Mesenchymal stem cell (in vitro differentiated cells and primary cell): ENCODE measurements at regions not wholly inside any gene's neighbourhood (a gene's known extent, or its start where the extent isn't known, plus 50 kb on each side); places are given as distances from the start of the nearest gene placed in this dataset.

Source experiments
- DNase-seq: peaks from one replicate; pipeline ENCODE4 v3.0.0-alpha.2; 2013
- H2AFZ ChIP-seq: one replicate; pipeline ENCODE4 v1.6.1; 2013; ENCODE audit warnings: low read depth, mild to moderate bottlenecking, control low read depth, inconsistent platforms, low read length, moderate library complexity
- H2AK5ac ChIP-seq: 2 replicates; pipeline ENCODE4 v1.6.1; 2013; ENCODE audit warnings: low read length, moderate library complexity, mild to moderate bottlenecking, inconsistent platforms; ENCODE audit not compliant: severe bottlenecking
- H2BK120ac ChIP-seq: one replicate; pipeline ENCODE4 v1.6.1; 2013; ENCODE audit warnings: low read depth, mild to moderate bottlenecking, inconsistent platforms, low read length, moderate library complexity
- H2BK12ac ChIP-seq, 2 experiments: one replicate each; pipeline ENCODE4 v1.6.1; 2013; ENCODE audit warnings: inconsistent platforms in 2 of 2, low read length in 2 of 2, mild to moderate bottlenecking in 2 of 2, moderate library complexity in 2 of 2, control low read depth in 1 of 2
- H2BK15ac ChIP-seq: one replicate; pipeline ENCODE4 v1.6.1; 2013; ENCODE audit warnings: mild to moderate bottlenecking, low read depth, inconsistent platforms; ENCODE audit not compliant: poor library complexity, severe bottlenecking
- H2BK5ac ChIP-seq: 2 replicates; pipeline ENCODE4 v1.6.1; 2013; ENCODE audit warnings: low read depth, mild to moderate bottlenecking, low read length, control low read depth, inconsistent platforms; ENCODE audit not compliant: poor library complexity, severe bottlenecking
- H3K14ac ChIP-seq, 2 experiments: one replicate each; pipeline ENCODE4 v1.6.1; 2013; ENCODE audit warnings: inconsistent platforms in 2 of 2, low read length in 2 of 2, control low read depth in 1 of 2, mild to moderate bottlenecking in 1 of 2, moderate library complexity in 1 of 2
- H3K18ac ChIP-seq, 2 experiments: one replicate each; pipeline ENCODE4 v1.6.1; 2013; ENCODE audit warnings: inconsistent platforms in 2 of 2, low read length in 2 of 2, control low read depth in 1 of 2, low read depth in 1 of 2, mild to moderate bottlenecking in 1 of 2
- H3K23ac ChIP-seq, 2 experiments: one replicate each; pipeline ENCODE4 v1.6.1; 2013; ENCODE audit warnings: inconsistent platforms in 2 of 2, low read length in 2 of 2, mild to moderate bottlenecking in 2 of 2, moderate library complexity in 2 of 2, control low read depth in 1 of 2
- H3K27ac ChIP-seq: 2 replicates; pipeline ENCODE4 v1.5.1; 2013; ENCODE audit warnings: mild to moderate bottlenecking, moderate library complexity, low read length, control low read depth, inconsistent platforms; ENCODE audit not compliant: poor library complexity, severe bottlenecking
- H3K27me3 ChIP-seq, 2 experiments: 2 replicates each; pipeline versions ENCODE4 v1.6.1 to v1.7.0; 2013; ENCODE audit warnings: low read length in 2 of 2, mild to moderate bottlenecking in 2 of 2, moderate library complexity in 2 of 2, control low read depth in 1 of 2, inconsistent platforms in 1 of 2; ENCODE audit not compliant: control insufficient read depth in 1 of 2, insufficient read depth in 1 of 2
- H3K36me3 ChIP-seq, 2 experiments: 2 replicates each; pipeline versions ENCODE4 v1.6.1 to v1.7.0; 2013; ENCODE audit warnings: low read length in 2 of 2, control low read depth in 1 of 2, inconsistent platforms in 1 of 2, low read depth in 1 of 2, mild to moderate bottlenecking in 1 of 2; ENCODE audit not compliant: insufficient read depth in 2 of 2, control insufficient read depth in 1 of 2
- H3K4ac ChIP-seq, 2 experiments: one replicate each; pipeline ENCODE4 v1.6.1; 2013; ENCODE audit warnings: inconsistent platforms in 2 of 2, low read length in 2 of 2, mild to moderate bottlenecking in 2 of 2, moderate library complexity in 2 of 2, control low read depth in 1 of 2, low read depth in 1 of 2
- H3K4me1 ChIP-seq: 2 replicates; pipeline ENCODE4 v1.6.1; 2013; ENCODE audit warnings: low read depth, low read length, control low read depth; ENCODE audit not compliant: control insufficient read depth, insufficient read depth
- H3K4me2 ChIP-seq: 2 replicates; pipeline ENCODE4 v1.6.1; 2013; ENCODE audit warnings: low read length, mild to moderate bottlenecking, inconsistent platforms; ENCODE audit not compliant: poor library complexity, severe bottlenecking
- H3K4me3 ChIP-seq, 2 experiments: 2 replicates each; pipeline versions ENCODE4 v1.5.1 to v1.7.0; 2013; ENCODE audit warnings: low read length in 2 of 2, mild to moderate bottlenecking in 2 of 2, control low read depth in 1 of 2, low read depth in 1 of 2; ENCODE audit not compliant: insufficient read depth in 1 of 2
- H3K79me1 ChIP-seq: replicated peaks from 2 replicates; pipeline ENCODE4 v1.6.1; 2013; ENCODE audit warnings: mild to moderate bottlenecking, control low read depth, low read length, inconsistent platforms; ENCODE audit not compliant: poor library complexity, severe bottlenecking
- H3K9ac ChIP-seq: 2 replicates; pipeline ENCODE4 v1.7.0; 2013; ENCODE audit warnings: mild to moderate bottlenecking, low read length, moderate library complexity
- H3K9me3 ChIP-seq: 2 replicates; pipeline ENCODE4 v1.7.0; 2013; ENCODE audit warnings: mild to moderate bottlenecking, low read length; ENCODE audit not compliant: control insufficient read depth
- H4K8ac ChIP-seq: one replicate; pipeline ENCODE4 v1.6.1; 2013; ENCODE audit warnings: inconsistent platforms, mild to moderate bottlenecking, low read length, moderate library complexity
- H4K91ac ChIP-seq: one replicate; pipeline ENCODE4 v1.6.1; 2013; ENCODE audit warnings: mild to moderate bottlenecking, low read length, inconsistent platforms
- WGBS: methylation state at CpG from one replicate; pipeline ENCODE4 v1.1.7; 2013; ENCODE audit warnings: mixed read lengths; 5-methylcytosine and 5-hydroxymethylcytosine counted together

DNA sequence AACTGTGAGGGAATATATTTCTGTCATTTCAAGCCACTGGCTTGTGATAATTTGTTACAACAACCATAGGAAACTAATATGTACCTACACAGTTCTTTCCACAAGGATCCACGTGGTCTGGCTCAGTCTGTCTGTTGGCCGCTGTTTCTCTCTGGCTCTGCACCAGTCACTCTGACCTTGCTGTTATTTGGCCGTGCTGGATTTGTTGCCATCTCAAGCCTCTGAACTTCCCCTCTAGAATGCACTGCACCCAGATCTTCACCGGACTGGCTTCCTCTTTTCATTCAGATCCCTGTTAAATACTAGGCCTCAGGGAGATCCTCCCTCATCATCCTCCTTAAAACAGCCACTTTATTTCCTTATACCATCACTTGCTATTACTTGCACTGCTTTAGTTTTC lies 446.8 kb downstream of the TFAP2B start:
- Histone ChIP-seq H3K4ac (no peak overlapping the region), H2BK15ac (no peak overlapping the region), H2BK12ac (no peak overlapping the region), H3K18ac (no peak overlapping the region), H3K9me3 (no peaks in the 10 kb centered on the region), H2BK5ac (no peak overlapping the region), H2AFZ (no peak overlapping the region), H2BK120ac (no peak overlapping the region), H3K27me3 (no peaks in the 10 kb centered on the region), H3K9ac (no peak overlapping the region), H3K4me3 (no peak overlapping the region), H3K4me1 (no peaks in the 10 kb centered on the region), H3K23ac (no peak overlapping the region), H3K79me1 (no peaks in the 10 kb centered on the region), H3K27ac (no peak overlapping the region), H4K91ac (no peak overlapping the region), H3K4me2 (no peak overlapping the region), H3K14ac (no peak overlapping the region), H2AK5ac (no peak overlapping the region), H4K8ac (no peak overlapping the region), H3K36me3 (no peaks in the 10 kb centered on the region)
- no peak for DNase-seq
- 69% methylated on average over 3 of the region's 4 CpGs for WGBS

DNA sequence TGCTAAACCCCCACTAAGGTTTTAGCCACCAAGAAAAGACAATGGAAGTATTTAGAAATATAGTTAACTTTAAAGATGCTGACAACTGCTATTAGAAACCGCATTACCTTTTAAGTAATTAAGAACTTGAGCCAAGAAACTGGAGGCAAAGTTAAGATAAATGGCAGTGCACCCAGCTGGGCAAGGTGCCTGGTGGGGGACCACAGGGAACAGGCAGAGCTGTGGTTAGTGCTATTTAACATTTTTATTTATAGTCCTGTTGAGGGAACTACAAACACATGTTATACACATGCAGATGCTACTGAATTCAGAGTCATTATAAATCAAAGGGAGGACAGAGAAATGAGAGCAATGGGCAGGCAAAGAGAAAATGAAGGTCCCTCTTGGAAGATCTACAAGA lies 447.9 kb downstream of the TFAP2B start:
- no peak overlapping the region for H2BK120ac ChIP-seq
- H3K4ac ChIP-seq = no peak overlapping the region
- WGBS = 67% methylated on average over 1 of the region's 1 CpG
- H2BK12ac ChIP-seq = no peak overlapping the region
- H2BK15ac ChIP-seq = no peak overlapping the region
- no peak overlapping the region for H2BK5ac ChIP-seq
- H3K9me3 ChIP-seq = no peaks in the 10 kb centered on the region
- no peak overlapping the region for H2AFZ ChIP-seq
- H3K36me3 ChIP-seq = no peaks in the 10 kb centered on the region
- H3K27me3 ChIP-seq = no peaks in the 10 kb centered on the region
- H3K14ac ChIP-seq = no peak overlapping the region
- H4K8ac ChIP-seq = no peak overlapping the region
- no peak overlapping the region for H3K27ac ChIP-seq
- no peak for DNase-seq
- no peak overlapping the region for H3K4me2 ChIP-seq
- no peak overlapping the region for H3K4me3 ChIP-seq
- H3K79me1 ChIP-seq = no peaks in the 10 kb centered on the region
- H3K4me1 ChIP-seq = no peaks in the 10 kb centered on the region
- no peak overlapping the region for H4K91ac ChIP-seq
- no peak overlapping the region for H3K9ac ChIP-seq
- no peak overlapping the region for H3K23ac ChIP-seq
- no peak overlapping the region for H2AK5ac ChIP-seq
- H3K18ac ChIP-seq = no peak overlapping the region

DNA sequence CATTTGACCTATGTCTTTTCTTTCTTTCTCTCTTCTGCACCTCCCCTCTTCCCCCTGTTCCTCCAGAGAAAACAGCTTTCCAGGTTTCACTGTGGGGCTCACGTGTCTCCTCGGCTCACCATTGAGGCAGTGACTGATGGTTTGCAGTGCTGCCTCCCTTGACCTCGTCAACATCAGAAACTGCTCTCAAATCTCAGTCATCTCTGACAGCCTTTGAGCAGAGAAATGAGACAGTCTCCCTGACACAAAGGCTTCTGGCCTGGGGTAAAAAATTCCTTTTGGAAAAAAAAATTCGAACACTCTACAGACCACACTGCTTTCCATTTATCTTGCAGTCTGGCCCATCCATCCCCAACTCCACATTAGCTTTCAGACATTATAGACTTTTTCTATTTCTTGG lies 450.0 kb downstream of the TFAP2B start:
- Histone ChIP-seq H3K23ac (no peak overlapping the region), H2BK12ac (no peak overlapping the region), H2BK5ac (no peak overlapping the region), H3K79me1 (no peaks in the 10 kb centered on the region), H3K4me2 (no peak overlapping the region), H3K36me3 (no peaks in the 10 kb centered on the region), H2AFZ (no peak overlapping the region), H4K8ac (no peak overlapping the region), H3K4me3 (no peak overlapping the region), H4K91ac (no peak overlapping the region), H2AK5ac (no peak overlapping the region), H2BK120ac (no peak overlapping the region), H3K18ac (no peak overlapping the region), H3K9ac (no peak overlapping the region), H3K4ac (no peak overlapping the region), H2BK15ac (no peak overlapping the region), H3K4me1 (no peaks in the 10 kb centered on the region), H3K27me3 (no peaks in the 10 kb centered on the region), H3K14ac (no peak overlapping the region), H3K9me3 (no peaks in the 10 kb centered on the region), H3K27ac (no peak overlapping the region)
- DNase-seq = no peak
- WGBS = 59% methylated on average over 4 of the region's 4 CpGs

DNA sequence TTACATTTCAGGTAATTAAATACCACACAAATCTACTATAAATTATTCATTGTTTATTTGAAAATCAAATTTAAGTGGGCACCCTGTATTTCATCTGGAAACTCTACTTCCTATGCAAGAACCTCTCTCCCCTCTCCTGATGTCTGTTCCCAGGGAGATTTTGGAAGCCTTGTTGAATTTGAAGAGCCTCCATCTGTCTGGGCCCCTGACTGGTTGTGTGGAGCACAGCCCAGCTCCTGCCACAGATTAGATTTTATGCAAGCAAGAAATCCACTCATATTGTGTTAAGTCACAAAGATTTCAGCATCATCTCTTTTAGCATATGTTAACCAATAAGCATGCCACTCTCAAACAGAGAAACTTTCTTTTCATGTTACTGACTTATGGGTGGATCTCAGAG lies 451.2 kb downstream of the TFAP2B start:
- H2BK15ac ChIP-seq = no peak overlapping the region
- no peaks in the 10 kb centered on the region for H3K27me3 ChIP-seq
- H2BK120ac ChIP-seq = no peak overlapping the region
- no peaks in the 10 kb centered on the region for H3K79me1 ChIP-seq
- H3K14ac ChIP-seq = no peak overlapping the region
- H2BK5ac ChIP-seq = no peak overlapping the region
- H3K4me3 ChIP-seq = no peak overlapping the region
- no peak overlapping the region for H2AK5ac ChIP-seq
- no peak overlapping the region for H3K18ac ChIP-seq
- no peaks in the 10 kb centered on the region for H3K9me3 ChIP-seq
- no peak overlapping the region for H3K4ac ChIP-seq
- H3K23ac ChIP-seq = no peak overlapping the region
- H2AFZ ChIP-seq = no peak overlapping the region
- no peak overlapping the region for H3K27ac ChIP-seq
- H2BK12ac ChIP-seq = no peak overlapping the region
- H3K9ac ChIP-seq = no peak overlapping the region
- no peak overlapping the region for H3K4me2 ChIP-seq
- no peak overlapping the region for H4K91ac ChIP-seq
- no peaks in the 10 kb centered on the region for H3K36me3 ChIP-seq
- no peaks in the 10 kb centered on the region for H3K4me1 ChIP-seq
- H4K8ac ChIP-seq = no peak overlapping the region
- no peak for DNase-seq
